ENCODE measurements at regions not wholly inside any gene's neighbourhood (a gene's known extent, or its start where the extent isn't known, plus 50 kb on each side); places are given as distances from the start of the nearest gene placed in this dataset.
A peak's percentile ranks its signal among the peaks of the same experiment; 100 is the strongest.

- DNase-seq = no peak
Measured at GRCh38 chr6:88302769-88303225, 136.7 kb upstream of the CNR1 start.

- no peak for DNase-seq
Measured at GRCh38 chr6:88301888-88302768, 136.0 kb upstream of the CNR1 start.

DNA sequence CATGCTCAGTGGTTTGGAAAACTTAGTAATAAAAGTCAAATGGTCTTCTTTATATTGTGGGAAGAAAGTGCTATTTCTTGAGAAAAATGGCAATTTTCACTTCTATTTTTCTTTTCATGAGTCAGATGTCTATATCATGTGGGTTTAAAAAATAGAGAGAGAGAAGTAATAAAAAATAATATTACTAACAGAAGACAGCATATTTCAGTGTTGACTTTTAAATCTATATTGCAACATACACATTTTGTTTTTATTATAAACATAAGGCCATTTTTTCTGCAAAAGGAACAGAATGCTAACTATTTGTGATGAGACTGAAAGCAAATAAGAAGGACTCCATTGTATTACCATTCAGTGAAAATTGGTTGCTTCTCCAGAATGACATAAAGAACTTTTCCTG lies 135.1 kb upstream of the CNR1 start:
- no peak for DNase-seq

- DNase-seq = no peak
Measured at GRCh38 chr6:88298066-88298845, 132.1 kb upstream of the CNR1 start.

DNA sequence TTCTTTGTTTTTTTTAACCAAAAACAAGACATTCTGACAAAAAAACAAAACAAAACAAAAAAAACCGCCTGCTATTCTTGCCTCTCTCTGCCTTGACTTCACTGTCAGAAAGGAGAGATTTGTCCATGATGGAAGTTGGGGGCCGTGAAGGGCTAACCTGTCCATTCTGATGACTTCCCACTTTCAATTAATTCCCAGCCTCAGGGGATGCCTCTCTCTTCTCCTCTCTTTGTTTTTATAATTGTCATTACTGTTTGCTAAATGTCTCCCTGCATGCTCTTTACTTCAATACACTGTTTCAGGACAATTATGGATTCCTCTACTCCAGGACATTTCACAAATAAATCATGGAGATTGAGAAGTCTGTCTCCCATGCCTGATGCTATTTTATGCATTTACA lies 130.5 kb upstream of the CNR1 start:
- no peak for DNase-seq

DNA sequence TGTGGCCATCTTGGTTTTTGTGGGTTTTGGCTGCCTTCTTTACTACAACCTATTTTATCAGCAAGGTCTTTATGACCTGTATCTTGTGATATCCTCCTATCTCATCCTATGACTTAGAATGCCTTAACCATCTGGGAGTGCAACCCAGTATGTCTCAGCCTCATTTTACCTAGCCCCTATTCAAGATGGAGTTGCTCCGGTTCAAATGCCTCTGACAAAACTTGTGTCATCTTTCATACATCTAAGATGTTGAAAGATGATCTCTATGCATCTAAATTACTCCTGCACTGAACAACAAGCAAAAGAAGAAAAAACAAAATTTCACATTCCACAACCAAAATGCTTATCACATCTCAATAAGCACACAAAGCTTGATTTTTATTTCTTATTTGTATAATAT lies 129.5 kb upstream of the CNR1 start:
- no peak for DNase-seq

DNA sequence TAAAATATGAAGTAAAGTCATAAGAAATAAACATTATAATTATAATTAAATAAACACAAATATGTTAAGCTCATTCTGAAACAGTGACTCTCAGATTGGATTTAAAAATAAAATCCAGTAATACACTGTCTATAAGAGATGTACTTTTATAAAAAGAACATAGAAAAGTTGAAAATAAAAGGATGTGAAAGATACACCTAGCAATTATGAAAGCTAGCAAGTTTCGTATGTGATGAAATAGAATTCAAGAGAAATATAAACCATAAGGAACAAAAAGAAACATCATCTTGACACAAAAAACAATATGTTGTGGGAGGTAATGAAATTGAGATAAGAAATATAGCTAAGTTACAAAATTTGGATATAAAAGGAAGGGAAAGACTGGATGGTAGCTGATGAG lies 128.6 kb upstream of the CNR1 start:
- no peak for DNase-seq

GRCh38 chr6:88290411-88290810 lies 124.3 kb upstream of the CNR1 start:
- no peak for DNase-seq

DNA sequence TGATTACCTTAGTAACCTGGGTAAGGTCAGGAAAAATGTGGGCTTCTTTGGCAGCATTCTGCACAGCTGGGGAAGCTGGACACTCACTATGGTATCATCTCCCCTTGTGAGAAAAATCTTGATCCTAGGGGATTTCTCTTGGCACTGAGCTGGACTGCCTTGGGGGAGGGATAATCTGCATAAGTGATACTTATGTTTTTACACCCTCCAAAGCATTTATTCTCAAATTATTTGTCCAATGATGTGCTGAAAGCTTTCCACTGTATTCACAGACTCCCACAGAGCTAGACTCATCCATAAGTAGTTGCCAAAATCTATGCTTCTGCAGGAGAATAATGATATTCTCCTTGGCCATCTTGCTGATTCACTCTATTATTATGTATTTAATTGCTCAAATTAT lies 121.5 kb upstream of the CNR1 start:
- no peak for DNase-seq

- no peak for DNase-seq
Measured at GRCh38 chr6:88276331-88276730, 110.2 kb upstream of the CNR1 start.

GRCh38 chr6:88268508-88268907 lies 102.4 kb upstream of the CNR1 start:
- no peak for DNase-seq

GRCh38 chr6:88266126-88266525 lies 100.0 kb upstream of the CNR1 start:
- DNase-seq = no peak

DNA sequence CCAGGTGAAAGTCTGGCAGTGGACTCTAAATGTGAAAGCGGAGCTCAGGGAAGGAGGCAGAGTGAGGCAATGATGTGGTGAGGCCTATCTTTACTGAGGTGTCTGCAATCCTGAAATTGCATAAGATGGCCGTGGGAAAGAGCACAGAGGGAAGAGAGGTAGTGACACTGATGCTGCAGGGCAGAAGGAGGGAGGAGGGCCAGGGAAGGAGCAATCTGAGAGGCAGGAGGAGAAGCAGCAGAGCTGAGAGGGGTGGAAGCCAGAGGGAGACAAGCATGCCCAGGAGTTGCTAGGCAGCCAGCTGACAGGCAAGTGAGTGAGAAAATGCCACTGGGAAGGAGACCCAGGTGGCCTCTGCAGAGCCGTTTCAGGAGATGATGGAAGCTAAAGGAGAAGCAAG lies 97.4 kb upstream of the CNR1 start:
- no peak for DNase-seq

- no peak for DNase-seq
Measured at GRCh38 chr6:88262332-88262731, 96.2 kb upstream of the CNR1 start.

DNA sequence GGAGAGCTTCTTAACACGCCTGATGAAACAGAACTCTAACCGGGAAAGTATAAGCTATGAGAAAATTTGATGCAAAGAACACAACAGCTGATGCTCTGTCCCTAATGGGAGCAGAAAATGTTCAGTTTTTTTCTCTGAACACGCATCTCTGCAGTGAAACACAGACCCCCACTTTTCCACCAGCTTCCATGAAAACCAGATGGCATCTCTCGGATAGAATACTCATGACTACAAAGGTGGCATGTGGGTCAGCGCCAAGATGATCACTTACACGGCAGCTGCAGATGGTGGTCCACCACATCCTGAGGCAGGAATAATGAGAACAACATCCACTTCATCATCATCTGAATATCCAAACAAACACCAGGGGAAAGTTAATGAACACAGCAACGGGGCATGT lies 85.2 kb upstream of the CNR1 start:
- DNase-seq = no peak

DNA sequence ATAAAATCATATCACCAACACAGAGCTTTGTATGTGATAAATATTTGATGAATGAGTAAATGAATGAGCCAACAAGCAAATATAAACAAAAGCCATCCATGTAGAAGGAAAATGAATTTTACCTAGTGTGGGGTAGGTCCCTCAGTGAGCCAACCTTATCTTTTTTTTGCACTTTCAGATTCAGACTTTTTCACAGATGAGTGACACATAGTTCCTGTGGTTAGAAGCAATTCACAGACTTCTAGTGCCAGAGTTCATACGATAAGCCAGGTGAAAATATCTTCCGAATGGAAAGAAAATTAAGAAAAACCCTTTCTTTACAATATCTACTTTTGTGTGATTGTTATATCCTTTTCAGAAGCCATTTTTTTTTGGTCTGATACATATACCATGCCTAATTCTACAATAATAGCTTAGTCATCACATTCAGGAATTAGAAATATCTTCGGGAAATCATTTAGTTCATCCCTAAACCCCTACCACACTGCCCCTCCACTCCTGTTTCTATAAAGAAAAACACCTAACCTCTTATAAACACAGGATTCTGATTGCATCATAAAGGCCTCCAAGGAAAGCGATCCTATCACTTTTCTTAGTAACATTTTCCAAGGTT lies 82.7 kb upstream of the CNR1 start:
- no peak for DNase-seq

DNA sequence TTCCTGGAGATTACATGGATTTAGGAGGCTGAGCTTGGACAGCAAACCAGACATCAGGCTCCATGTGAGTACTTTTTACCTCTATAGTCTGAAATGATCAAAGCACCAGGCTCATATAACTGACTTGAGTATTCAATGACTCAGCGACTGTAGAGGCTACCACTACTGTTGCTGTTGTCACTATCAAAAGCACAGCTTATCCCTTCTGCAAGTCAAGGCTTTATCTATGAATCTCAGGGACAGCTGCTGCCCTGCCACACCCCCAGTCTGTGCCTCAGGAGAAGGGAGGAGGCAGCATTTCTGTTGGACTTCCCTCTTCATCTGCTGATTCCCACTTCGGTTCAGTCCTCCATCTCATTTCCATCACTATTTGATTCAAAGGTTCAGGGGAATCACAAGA lies 80.5 kb upstream of the CNR1 start:
- DNase-seq = no peak

DNA sequence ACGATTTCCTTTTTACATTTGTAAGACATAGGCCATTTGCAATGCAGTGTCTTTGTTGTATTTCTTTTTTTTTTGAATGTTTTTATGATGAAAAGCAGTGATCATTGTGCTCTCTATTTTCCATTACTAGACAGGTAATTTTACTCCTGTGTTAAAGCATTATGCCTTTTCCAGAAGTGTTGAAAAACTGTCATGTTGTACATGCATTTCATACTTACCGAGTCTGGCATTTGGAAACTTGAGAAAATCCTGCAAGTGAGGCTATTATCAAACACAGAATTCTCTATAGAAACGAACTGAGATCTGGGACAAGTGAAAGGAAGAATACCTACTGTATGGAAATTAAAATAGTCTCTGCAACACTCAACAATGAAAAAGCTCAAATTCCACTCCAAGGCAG lies 78.6 kb upstream of the CNR1 start:
- no peak for DNase-seq

- DNase-seq = no peak
Measured at GRCh38 chr6:88238901-88239300, 72.8 kb upstream of the CNR1 start.

DNA sequence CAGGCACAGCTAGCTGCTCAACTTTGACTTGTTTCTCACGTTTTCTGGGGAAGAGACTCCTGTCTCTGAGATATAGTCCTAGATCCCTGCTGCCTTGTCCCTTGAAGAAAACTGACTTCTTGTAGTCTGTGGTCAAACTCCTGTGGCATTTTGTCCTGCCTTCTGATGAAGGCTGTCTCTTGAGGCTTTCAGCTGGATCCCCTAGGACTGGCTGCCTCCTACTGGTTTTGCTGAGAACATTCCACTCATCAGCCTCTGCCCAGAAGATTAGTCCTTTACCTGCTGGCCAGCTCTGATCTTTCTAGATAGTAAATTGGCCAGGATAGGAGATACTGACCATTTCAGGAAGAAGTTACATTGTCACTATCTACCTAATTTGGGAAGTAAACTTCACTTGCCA lies 71.9 kb upstream of the CNR1 start:
- DNase-seq = peak in 1 of 2 experiments; percentile 9

GRCh38 chr6:88236612-88237360 lies 70.6 kb upstream of the CNR1 start:
- DNase-seq = no peak

DNA sequence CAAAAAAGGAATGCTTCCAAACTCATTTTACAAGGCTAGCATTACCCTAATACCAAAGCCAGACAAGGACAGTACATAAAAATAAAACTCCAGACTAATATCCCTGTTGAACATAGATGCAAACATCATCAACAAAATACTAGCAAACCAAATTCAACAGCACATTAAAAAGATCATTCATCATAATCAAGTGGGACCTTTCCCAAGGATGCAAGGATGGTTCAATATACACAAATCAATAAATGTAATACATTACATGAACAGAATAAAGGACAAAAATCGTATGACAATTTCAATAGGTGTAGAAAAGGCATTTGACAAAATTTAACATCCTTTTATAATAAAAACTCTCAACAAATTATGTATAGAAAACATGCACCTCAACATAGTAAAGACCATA lies 66.6 kb upstream of the CNR1 start:
- no peak for DNase-seq

DNA sequence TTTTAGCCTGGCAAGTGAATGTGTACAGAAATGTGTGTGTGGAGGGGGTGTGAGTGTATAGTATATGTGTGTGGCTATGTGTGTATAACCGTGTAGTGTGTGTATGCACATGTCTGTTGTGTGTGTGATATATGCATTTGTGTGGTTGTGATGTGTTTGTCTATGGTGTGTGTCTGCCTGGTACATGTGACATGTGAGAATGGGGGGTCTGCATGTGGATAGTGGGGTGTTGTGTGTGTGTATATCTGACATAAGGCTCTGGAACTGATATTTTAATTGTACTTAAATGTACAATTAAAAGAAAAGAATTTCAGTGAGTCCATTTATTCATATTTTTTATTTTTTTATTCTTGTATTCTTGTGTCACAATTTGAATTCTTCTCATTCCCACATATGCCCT lies 57.2 kb upstream of the CNR1 start:
- no peak for DNase-seq

All from activated CD4-positive, alpha-beta T cell treated with anti-CD3 and anti-CD28 coated beads, Interleukin-2, amount 50 U/mL, for 48 hours (primary cell).